ENCODE measurements at regions not wholly inside any gene's neighbourhood (a gene's known extent, or its start where the extent isn't known, plus 50 kb on each side); places are given as distances from the start of the nearest gene placed in this dataset.

GRCh38 chr12:46449856-46450255 lies 77.3 kb upstream of the SLC38A2 start:
- no peak for ATAC-seq

More at GRCh38 chr12:46449856-46450255, 77.3 kb upstream of the SLC38A2 start:
- peaks cover 30% of the 10 kb centered on the region for H3K4me1 Mint-ChIP-seq
- DNase-seq (ENCODE audit: low spot score), result no peak
- ChIA-PET CTCF (no interaction called here), POLR2A (interaction anchor here (0.7 kb wide), 1 partner anchor 658 kb away, joined by 5 read pairs; no protein-coding TSS in a partner anchor)
- no peak overlapping the region for H3K27ac Mint-ChIP-seq
- H3K9me3 Mint-ChIP-seq, result peaks cover 10% of the 10 kb centered on the region
- H3K4me3 Mint-ChIP-seq, result no peak overlapping the region
- peaks cover 9% of the 10 kb centered on the region; the same call in 1 of the 2 replicates for H3K36me3 Mint-ChIP-seq
- no peaks in the 10 kb centered on the region for H3K27me3 Mint-ChIP-seq (ENCODE audit: low read depth)
- no peak for TF ChIP-seq TEAD4 (CRISPR knock-in tag; IDR thresholded peaks at IDR 0.05)
- no peak for TF ChIP-seq ZNF512 (CRISPR knock-in tag; IDR thresholded peaks at IDR 0.05; ENCODE audit: borderline replicate concordance)
- TF ChIP-seq ARID4B (CRISPR knock-in tag; IDR thresholded peaks at IDR 0.05; ENCODE audit: borderline replicate concordance), result no peak
- TF ChIP-seq ZNF317 (CRISPR knock-in tag; IDR thresholded peaks at IDR 0.05; ENCODE audit: borderline replicate concordance, low read depth), result no peak
- no peak for TF ChIP-seq GABPB1 (CRISPR knock-in tag; IDR thresholded peaks at IDR 0.05)
- no peak for TF ChIP-seq PRDM15 (CRISPR knock-in tag; IDR thresholded peaks at IDR 0.05)
- no peak for TF ChIP-seq SP1 (CRISPR knock-in tag; conservative IDR thresholded peaks at IDR 0.05)

Measured in WTC11 (cell line).